ENCODE measurements at regions not wholly inside any gene's neighbourhood (a gene's known extent, or its start where the extent isn't known, plus 50 kb on each side); places are given as distances from the start of the nearest gene placed in this dataset.

DNA sequence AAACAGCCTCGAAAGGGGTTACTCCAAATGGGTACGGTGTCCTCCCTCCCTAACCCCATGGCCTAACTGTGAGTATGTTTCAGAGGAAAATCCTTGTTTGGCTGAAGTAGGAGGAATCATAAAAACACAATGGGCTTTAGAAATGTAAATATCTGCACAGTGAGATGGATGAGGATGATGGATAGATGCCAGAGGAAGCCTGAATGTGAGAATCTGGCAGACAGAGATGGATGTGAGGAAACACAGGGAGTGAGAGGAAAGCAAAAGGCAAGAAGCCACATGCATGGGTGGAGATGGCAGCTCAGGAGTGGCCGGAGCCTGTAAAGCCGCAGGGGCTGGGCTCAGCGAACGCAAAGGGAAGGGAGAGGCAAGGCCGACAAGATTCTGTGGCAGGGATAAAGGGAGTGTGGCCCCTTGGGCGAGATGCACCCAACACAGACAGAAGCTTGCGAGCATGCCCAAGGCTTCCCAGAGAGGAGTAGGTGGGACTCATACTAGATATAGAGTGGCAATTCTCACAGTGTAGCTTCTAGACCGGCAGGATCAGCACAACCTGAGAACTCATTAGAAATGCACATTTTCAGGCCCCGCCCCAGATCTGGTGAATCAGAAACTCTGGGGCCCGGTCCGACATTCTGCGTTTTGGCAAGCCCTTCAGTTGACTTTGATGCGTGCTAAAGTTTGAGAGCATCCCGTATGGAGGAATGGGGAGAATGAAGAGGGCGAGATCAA is 237.3 kb upstream of the CADM1 start:
- H2AFZ ChIP-seq (ENCODE audit: low read depth, low read length): no peak overlapping the region
- H4K20me1 ChIP-seq (ENCODE audit: insufficient read depth, low read length): no peaks in the 10 kb centered on the region
- no peaks in the 10 kb centered on the region for H3K27me3 ChIP-seq (ENCODE audit: low read depth, low read length)
- no peak overlapping the region for H3K4me3 ChIP-seq (ENCODE audit: low read length)
- H3K4me1 ChIP-seq (ENCODE audit: low read length): no peaks in the 10 kb centered on the region
- H3K36me3 ChIP-seq (replicated peaks; ENCODE audit: low read depth, low read length): no peaks in the 10 kb centered on the region
- TF ChIP-seq, protein P1, sequence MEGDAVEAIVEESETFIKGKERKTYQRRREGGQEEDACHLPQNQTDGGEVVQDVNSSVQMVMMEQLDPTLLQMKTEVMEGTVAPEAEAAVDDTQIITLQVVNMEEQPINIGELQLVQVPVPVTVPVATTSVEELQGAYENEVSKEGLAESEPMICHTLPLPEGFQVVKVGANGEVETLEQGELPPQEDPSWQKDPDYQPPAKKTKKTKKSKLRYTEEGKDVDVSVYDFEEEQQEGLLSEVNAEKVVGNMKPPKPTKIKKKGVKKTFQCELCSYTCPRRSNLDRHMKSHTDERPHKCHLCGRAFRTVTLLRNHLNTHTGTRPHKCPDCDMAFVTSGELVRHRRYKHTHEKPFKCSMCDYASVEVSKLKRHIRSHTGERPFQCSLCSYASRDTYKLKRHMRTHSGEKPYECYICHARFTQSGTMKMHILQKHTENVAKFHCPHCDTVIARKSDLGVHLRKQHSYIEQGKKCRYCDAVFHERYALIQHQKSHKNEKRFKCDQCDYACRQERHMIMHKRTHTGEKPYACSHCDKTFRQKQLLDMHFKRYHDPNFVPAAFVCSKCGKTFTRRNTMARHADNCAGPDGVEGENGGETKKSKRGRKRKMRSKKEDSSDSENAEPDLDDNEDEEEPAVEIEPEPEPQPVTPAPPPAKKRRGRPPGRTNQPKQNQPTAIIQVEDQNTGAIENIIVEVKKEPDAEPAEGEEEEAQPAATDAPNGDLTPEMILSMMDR (IDR thresholded peaks at IDR 0.05; ENCODE audit: low read depth, low read length): no peak
- TF ChIP-seq EZH2phosphoT487 (IDR thresholded peaks at IDR 0.05; ENCODE audit: low read depth): no peak
- H3K9ac ChIP-seq (ENCODE audit: low read length): no peak overlapping the region
- no peaks in the 10 kb centered on the region for H3K9me3 ChIP-seq (ENCODE audit: insufficient read depth, low read length)
- no peaks in the 10 kb centered on the region for H3K79me2 ChIP-seq (ENCODE audit: low read length)
- H3K27ac ChIP-seq (ENCODE audit: low read length): no peak overlapping the region
- H3K4me2 ChIP-seq (ENCODE audit: low read length): no peak overlapping the region

DNA sequence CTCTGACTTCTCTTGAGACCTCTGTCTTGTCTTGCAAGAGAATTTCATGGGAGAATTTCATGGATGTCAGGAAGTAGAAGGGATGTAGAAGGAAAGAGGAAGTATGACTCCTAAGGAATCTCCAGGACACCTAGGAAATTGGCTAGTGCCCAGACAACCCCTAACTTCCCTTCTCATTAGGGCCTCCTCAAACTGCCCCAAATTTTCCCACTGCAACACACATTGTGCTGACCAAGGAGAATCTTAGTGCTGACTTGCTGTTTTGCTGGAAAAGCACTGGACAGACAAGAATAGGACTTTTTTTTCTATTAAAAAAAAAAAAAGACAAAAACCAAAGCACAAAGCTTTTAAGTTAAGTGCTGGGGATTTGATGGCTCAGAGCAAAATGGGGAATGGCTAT is 236.1 kb upstream of the CADM1 start:
- no peaks in the 10 kb centered on the region for H4K20me1 ChIP-seq (ENCODE audit: insufficient read depth, low read length)
- H3K27ac ChIP-seq (ENCODE audit: low read length): no peak overlapping the region
- H3K9me3 ChIP-seq (ENCODE audit: insufficient read depth, low read length): no peaks in the 10 kb centered on the region
- no peak overlapping the region for H3K9ac ChIP-seq (ENCODE audit: low read length)
- no peaks in the 10 kb centered on the region for H3K79me2 ChIP-seq (ENCODE audit: low read length)
- no peaks in the 10 kb centered on the region for H3K27me3 ChIP-seq (ENCODE audit: low read depth, low read length)
- no peak overlapping the region for H3K4me3 ChIP-seq (ENCODE audit: low read length)
- no peak overlapping the region for H2AFZ ChIP-seq (ENCODE audit: low read depth, low read length)
- TF ChIP-seq, protein P1 (IDR thresholded peaks at IDR 0.05; ENCODE audit: low read depth, low read length): no peak
- TF ChIP-seq EZH2phosphoT487 (IDR thresholded peaks at IDR 0.05; ENCODE audit: low read depth): no peak
- peaks cover 5% of the 10 kb centered on the region; the same call in 1 of the 2 replicates for H3K4me1 ChIP-seq (ENCODE audit: low read length)
- H3K36me3 ChIP-seq (replicated peaks; ENCODE audit: low read depth, low read length): no peaks in the 10 kb centered on the region
- no peak overlapping the region for H3K4me2 ChIP-seq (ENCODE audit: low read length)

DNA sequence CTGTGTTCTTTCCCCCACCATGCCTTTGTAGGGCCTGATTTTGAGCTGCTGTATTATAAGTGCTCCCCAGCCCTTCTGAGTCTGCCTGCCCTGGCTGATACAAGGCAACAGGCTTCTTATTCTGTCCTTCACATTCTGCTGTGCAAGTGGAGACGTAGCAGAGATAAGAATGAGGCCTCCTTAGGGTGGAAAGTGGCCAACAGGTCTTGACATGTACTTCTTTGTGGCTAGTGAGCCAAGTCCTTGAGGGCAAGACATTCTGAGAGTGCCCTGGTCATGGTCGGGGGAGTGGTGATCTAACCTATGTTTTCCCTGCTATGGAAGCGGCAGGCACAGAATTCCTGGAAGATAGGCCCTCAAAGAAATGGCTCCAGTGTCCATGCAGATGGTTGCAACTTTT is 235.7 kb upstream of the CADM1 start:
- Histone ChIP-seq H3K4me1 (ENCODE audit: low read length) (peaks cover 5% of the 10 kb centered on the region; the same call in 1 of the 2 replicates), H3K4me3 (ENCODE audit: low read length) (no peak overlapping the region), H3K9ac (ENCODE audit: low read length) (no peak overlapping the region), H3K36me3 (replicated peaks; ENCODE audit: low read depth, low read length) (no peaks in the 10 kb centered on the region), H3K27ac (ENCODE audit: low read length) (no peak overlapping the region), H3K4me2 (ENCODE audit: low read length) (no peak overlapping the region), H4K20me1 (ENCODE audit: insufficient read depth, low read length) (no peaks in the 10 kb centered on the region), H3K79me2 (ENCODE audit: low read length) (no peaks in the 10 kb centered on the region), H3K27me3 (ENCODE audit: low read depth, low read length) (no peaks in the 10 kb centered on the region), H2AFZ (ENCODE audit: low read depth, low read length) (no peak overlapping the region), H3K9me3 (ENCODE audit: insufficient read depth, low read length) (no peaks in the 10 kb centered on the region)
- TF ChIP-seq, protein P1 (IDR thresholded peaks at IDR 0.05; ENCODE audit: low read depth, low read length): no peak
- TF ChIP-seq EZH2phosphoT487 (IDR thresholded peaks at IDR 0.05; ENCODE audit: low read depth): no peak

DNA sequence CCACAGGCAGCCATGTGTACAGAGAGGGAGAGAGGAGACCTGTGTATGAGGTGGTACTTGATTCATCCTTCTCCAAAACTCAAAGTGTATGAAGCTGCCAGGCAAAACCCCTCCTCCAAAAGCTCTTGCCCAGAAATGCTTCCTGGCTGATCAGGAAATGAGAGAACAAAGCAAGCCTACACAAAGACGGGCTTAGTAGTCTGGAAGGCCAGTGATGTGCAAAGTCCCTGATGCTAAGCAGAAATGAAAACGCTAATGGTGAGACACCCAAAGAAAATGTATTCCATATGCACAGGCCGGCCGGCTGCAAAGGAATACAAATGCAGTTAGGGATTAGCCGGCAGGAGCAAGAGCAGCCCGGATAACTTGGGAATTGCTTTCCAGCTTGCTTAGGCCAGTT is 234.9 kb upstream of the CADM1 start:
- H3K36me3 ChIP-seq (replicated peaks; ENCODE audit: low read depth, low read length): no peaks in the 10 kb centered on the region
- no peak overlapping the region for H3K27ac ChIP-seq (ENCODE audit: low read length)
- no peaks in the 10 kb centered on the region for H3K9me3 ChIP-seq (ENCODE audit: insufficient read depth, low read length)
- no peak for TF ChIP-seq EZH2phosphoT487 (IDR thresholded peaks at IDR 0.05; ENCODE audit: low read depth)
- no peak overlapping the region for H3K4me3 ChIP-seq (ENCODE audit: low read length)
- peaks cover 5% of the 10 kb centered on the region; the same call in 1 of the 2 replicates for H3K4me1 ChIP-seq (ENCODE audit: low read length)
- H2AFZ ChIP-seq (ENCODE audit: low read depth, low read length): no peak overlapping the region
- H3K79me2 ChIP-seq (ENCODE audit: low read length): no peaks in the 10 kb centered on the region
- H3K27me3 ChIP-seq (ENCODE audit: low read depth, low read length): no peaks in the 10 kb centered on the region
- H4K20me1 ChIP-seq (ENCODE audit: insufficient read depth, low read length): no peaks in the 10 kb centered on the region
- H3K4me2 ChIP-seq (ENCODE audit: low read length): no peak overlapping the region
- H3K9ac ChIP-seq (ENCODE audit: low read length): no peak overlapping the region

Measured in OCI-LY3 (cell line).